ENCODE measurements at regions not wholly inside any gene's neighbourhood (a gene's known extent, or its start where the extent isn't known, plus 50 kb on each side); places are given as distances from the start of the nearest gene placed in this dataset.

GRCh38 chr10:8454357-8454756, 399.9 kb downstream of the GATA3 start:
- TF ChIP-seq CTCF (conservative IDR thresholded peaks at IDR 0.05 in 1 of 2, IDR thresholded peaks at IDR 0.05 in 1 of 2; ENCODE audit: extremely low read depth in 1 of 2, insufficient read depth in 1 of 2, low read depth in 1 of 2, low read length in 2 of 2) (no peak), EZH2 (IDR thresholded peaks at IDR 0.05; ENCODE audit: borderline replicate concordance, low read length) (no peak)

Measured in mammary epithelial cell (primary cell).